H1 (cell line): ENCODE measurements at regions not wholly inside any gene's neighbourhood (a gene's known extent, or its start where the extent isn't known, plus 50 kb on each side); places are given as distances from the start of the nearest gene placed in this dataset.

ENCODE experiments used
- CTCF ChIA-PET: fragments of 300-600 bp; sonication (Branson Sonifier 250); formaldehyde crosslinking; loops from one replicate; lab custom pipeline; 2021; ENCODE audit not compliant: partially characterized antibody; lab: Charles Lee
- POLR2A ChIA-PET: fragments of 300-600 bp; sonication (Branson Sonifier 250); formaldehyde crosslinking; loops from one replicate; lab custom pipeline; 2021; ENCODE audit warnings: inconsistent platforms; ENCODE audit not compliant: partially characterized antibody; lab: Charles Lee
- DNase-seq, 2 experiments: peaks; one replicate each; pipeline versions ENCODE4 v3.0.0 to v3.0.0-alpha.2; 2010 to 2022; ENCODE audit warnings: low spot score in 2 of 2, low read depth in 1 of 2, mixed read lengths in 1 of 2
- FAIRE-seq: peaks from 2 replicates; lab custom pipeline; 2011; peaks lifted over from hg19 to GRCh38; lab: Jason Lieb, UNC
- H2AFZ ChIP-seq: 2 replicates; pipeline ENCODE4 v1.8.1; 2012; ENCODE audit warnings: low read length, inconsistent platforms
- H2AK5ac ChIP-seq: 2 replicates; pipeline ENCODE4 v1.6.1; 2013; ENCODE audit warnings: low read depth, low read length
- H2BK120ac ChIP-seq: replicated peaks from 2 replicates; pipeline ENCODE3; 2013; ENCODE audit warnings: low read depth, low read length, inconsistent platforms
- H2BK12ac ChIP-seq: 2 replicates; pipeline ENCODE4 v1.6.1; 2013; ENCODE audit warnings: low read depth, low read length
- H2BK15ac ChIP-seq: 2 replicates; pipeline ENCODE4 v1.6.1; 2013; ENCODE audit warnings: low read length
- H2BK20ac ChIP-seq: 2 replicates; pipeline ENCODE4 v1.6.1; 2013; ENCODE audit warnings: low read length
- H2BK5ac ChIP-seq: 2 replicates; pipeline ENCODE4 v1.6.1; 2013; ENCODE audit warnings: low read depth, low read length
- H3K14ac ChIP-seq: 2 replicates; pipeline ENCODE4 v1.6.1; 2013; ENCODE audit warnings: inconsistent platforms; ENCODE audit not compliant: insufficient read length
- H3K18ac ChIP-seq: 2 replicates; pipeline ENCODE4 v1.6.1; 2013; ENCODE audit warnings: low read length; ENCODE audit errors: extremely low read depth
- H3K23ac ChIP-seq: 2 replicates; pipeline ENCODE4 v1.6.1; 2013; ENCODE audit warnings: inconsistent platforms; ENCODE audit not compliant: insufficient read length
- H3K23me2 ChIP-seq: 2 replicates; pipeline ENCODE4 v1.6.1; 2013; ENCODE audit warnings: low read depth, low read length
- H3K27ac ChIP-seq: 2 replicates; pipeline ENCODE4 v1.6.1; 2011; ENCODE audit warnings: low read depth, low read length, inconsistent platforms
- H3K27me3 ChIP-seq, 4 experiments: replicated peaks in 1 of 4; 1 replicate in 1 of 4; 2 replicates in 3 of 4; pipeline versions ENCODE4 v1.6.1 to v1.8.1; 2011 to 2013; ENCODE audit warnings: low read length in 3 of 4, mild to moderate bottlenecking in 3 of 4, inconsistent platforms in 2 of 4, mixed read lengths in 2 of 4, moderate library complexity in 1 of 4; ENCODE audit not compliant: control insufficient read depth in 3 of 4, insufficient read depth in 3 of 4; ENCODE audit errors: extremely low read depth in 1 of 4
- H3K36me3 ChIP-seq, 4 experiments: 2 replicates each; pipeline versions ENCODE4 v1.6.1 to v1.8.1; 2011 to 2013; ENCODE audit warnings: mild to moderate bottlenecking in 4 of 4, low read length in 3 of 4, moderate library complexity in 2 of 4, control low read depth in 1 of 4, inconsistent platforms in 1 of 4; ENCODE audit not compliant: insufficient read depth in 4 of 4, control insufficient read depth in 2 of 4
- H3K4ac ChIP-seq: replicated peaks from 2 replicates; pipeline ENCODE3; 2013; ENCODE audit warnings: low read length, low read depth, mixed read lengths, inconsistent platforms; ENCODE audit not compliant: insufficient read length
- H3K4me1 ChIP-seq, 4 experiments: replicated peaks in 1 of 4; 1 replicate in 1 of 4; 2 replicates in 3 of 4; pipeline versions ENCODE4 v1.6.1 to v1.8.1; 2011 to 2013; ENCODE audit warnings: low read length in 3 of 4, inconsistent platforms in 2 of 4, mixed read lengths in 1 of 4; ENCODE audit not compliant: insufficient read depth in 4 of 4, control insufficient read depth in 3 of 4
- H3K4me2 ChIP-seq, 2 experiments: 2 replicates each; pipeline versions ENCODE4 v1.6.1 to v1.8.1; 2011 to 2013; ENCODE audit warnings: low read depth in 2 of 2, low read length in 2 of 2, control low read depth in 1 of 2, inconsistent platforms in 1 of 2, mild to moderate bottlenecking in 1 of 2; ENCODE audit not compliant: insufficient read depth in 1 of 2
- H3K4me3 ChIP-seq, 4 experiments: fragments of 200-600, 300-600 bp in 1 of 4; sonication (generic), shearing (Covaris generic), sonication (Bioruptor Twin) in 1 of 4; 2 replicates each; pipeline versions ENCODE4 v1.5.1 to v1.8.1; 2011 to 2016; ENCODE audit warnings: low read length in 4 of 4, low read depth in 3 of 4, control low read depth in 2 of 4, inconsistent platforms in 2 of 4, mild to moderate bottlenecking in 2 of 4, mixed read lengths in 1 of 4, moderate library complexity in 1 of 4; ENCODE audit not compliant: insufficient read depth in 2 of 4; ENCODE audit errors: extremely low read depth in 1 of 4
- H3K56ac ChIP-seq: replicated peaks from 2 replicates; pipeline ENCODE3; 2013; ENCODE audit warnings: low read depth, mild to moderate bottlenecking, mixed read lengths, low read length, inconsistent platforms; ENCODE audit not compliant: insufficient read length
- H3K79me1 ChIP-seq: 2 replicates; pipeline ENCODE4 v1.6.1; 2013; ENCODE audit warnings: low read depth, low read length, control low read depth
- H3K79me2 ChIP-seq, 2 experiments: 2 replicates each; pipeline versions ENCODE4 v1.6.1 to v1.8.1; 2012 to 2013; ENCODE audit warnings: low read length in 2 of 2, mild to moderate bottlenecking in 2 of 2, inconsistent platforms in 1 of 2; ENCODE audit not compliant: insufficient read depth in 2 of 2, control insufficient read depth in 1 of 2
- H3K9ac ChIP-seq, 4 experiments: replicated peaks in 1 of 4; 1 replicate in 1 of 4; 2 replicates in 3 of 4; pipeline versions ENCODE4 v1.6.1 to v1.8.1; 2011 to 2013; ENCODE audit warnings: low read depth in 3 of 4, low read length in 3 of 4, control low read depth in 2 of 4, mild to moderate bottlenecking in 2 of 4, moderate library complexity in 2 of 4, inconsistent platforms in 1 of 4; ENCODE audit errors: extremely low read depth in 1 of 4
- H3K9me3 ChIP-seq, 2 experiments: 2 replicates each; pipeline versions ENCODE4 v1.6.1 to v1.8.1; 2012 to 2013; ENCODE audit warnings: mild to moderate bottlenecking in 2 of 2, moderate library complexity in 2 of 2, control low read depth in 1 of 2, inconsistent platforms in 1 of 2, low read depth in 1 of 2, low read length in 1 of 2, mixed read lengths in 1 of 2; ENCODE audit not compliant: insufficient read depth in 2 of 2
- H4K20me1 ChIP-seq, 2 experiments: replicated peaks in 1 of 2; 2 replicates each; pipeline versions ENCODE3 to v1.8.1; 2011 to 2013; ENCODE audit warnings: inconsistent platforms in 2 of 2, low read length in 2 of 2, mild to moderate bottlenecking in 1 of 2; ENCODE audit not compliant: insufficient read depth in 2 of 2, control insufficient read depth in 1 of 2
- H4K5ac ChIP-seq: 2 replicates; pipeline ENCODE4 v1.6.1; 2013; ENCODE audit warnings: low read length, low read depth, mixed read lengths, inconsistent platforms; ENCODE audit not compliant: insufficient read length
- H4K8ac ChIP-seq: 2 replicates; pipeline ENCODE4 v1.8.0; 2013; ENCODE audit warnings: mild to moderate bottlenecking, moderate library complexity, low read length, inconsistent platforms; ENCODE audit not compliant: insufficient read depth; ENCODE audit errors: extremely low read depth
- H4K91ac ChIP-seq: replicated peaks from 2 replicates; pipeline ENCODE3; 2013; ENCODE audit warnings: low read length, mixed read lengths, inconsistent platforms; ENCODE audit not compliant: insufficient read length
- CHD1 ChIP-seq: IDR thresholded peaks from 2 replicates; pipeline ENCODE4 v1.6.1; 2012; ENCODE audit warnings: low read depth, low read length, improper control_type of control experiment
- HDAC6 ChIP-seq: IDR thresholded peaks from one replicate; pipeline ENCODE4 v1.7.1; 2012; ENCODE audit warnings: low read depth, mild to moderate bottlenecking, inconsistent platforms, low read length, moderate library complexity
- JUN ChIP-seq: IDR thresholded peaks from 2 replicates; pipeline ENCODE4 v1.6.1; 2011; ENCODE audit warnings: low read depth, mild to moderate bottlenecking, improper control_type of control experiment, low read length
- NRF1 ChIP-seq: IDR thresholded peaks from 2 replicates; pipeline ENCODE4 v1.6.1; 2011; ENCODE audit warnings: mild to moderate bottlenecking, low read depth, low read length, improper control_type of control experiment
- POU5F1 ChIP-seq: IDR thresholded peaks from 2 replicates; pipeline ENCODE4 v1.6.1; 2011; ENCODE audit warnings: low read depth, mild to moderate bottlenecking, low read length, moderate library complexity
- RFX5 ChIP-seq: IDR thresholded peaks from 2 replicates; pipeline ENCODE4 v1.6.1; 2011; ENCODE audit warnings: low read depth, low read length, improper control_type of control experiment, borderline replicate concordance
- SIN3A ChIP-seq, 2 experiments: IDR thresholded peaks in 1 of 2; conservative IDR thresholded peaks in 1 of 2; 2 replicates each; pipeline ENCODE4 v1.6.1; 2011 to 2012; ENCODE audit warnings: low read length in 2 of 2, improper control_type of control experiment in 1 of 2, low read depth in 1 of 2, mild to moderate bottlenecking in 1 of 2
- SP1 ChIP-seq: IDR thresholded peaks from 2 replicates; pipeline ENCODE4 v1.6.1; 2011; ENCODE audit warnings: low read depth, low read length
- SUZ12 ChIP-seq: fragments of 200-600 bp; sonication (generic); IDR thresholded peaks from 2 replicates; pipeline ENCODE4 v1.6.1; 2012; ENCODE audit warnings: mild to moderate bottlenecking, inconsistent platforms, low read length, moderate library complexity, mixed read lengths
- WGBS, 2 experiments: shearing (Covaris generic) in 1 of 2; methylation state at CpG; one replicate each; pipeline versions ENCODE4 v1.1.6 to v1.1.7; 2013 to 2015; ENCODE audit warnings: low lambda C conversion rate in 2 of 2, mixed read lengths in 2 of 2, inconsistent platforms in 1 of 2, low coverage in 1 of 2, missing lambda C conversion rate in 1 of 2; ENCODE audit not compliant: insufficient replicate concordance in 2 of 2, insufficient coverage in 1 of 2, insufficient read length in 1 of 2; ENCODE audit errors: extremely low coverage in 1 of 2, missing lambda C conversion rate in 1 of 2; 5-methylcytosine and 5-hydroxymethylcytosine counted together

GRCh38 chr16:48450367-48450766 is 65.2 kb upstream of the SIAH1 start:
- POLR2A ChIA-PET: interaction anchor here (0.9 kb wide), 1 partner anchor 65 kb away, joined by 3 read pairs; the partner anchor contains the start of gene SIAH1
- CTCF ChIA-PET: no interaction called here
- 93% methylated on average over 1 of the region's 1 CpG; no CpG with 5 or more reads in 1 of the 2 experiments for WGBS, 2 experiments
- no peak overlapping the region for H3K56ac ChIP-seq
- H3K23ac ChIP-seq: no peak overlapping the region
- FAIRE-seq (no peak), DNase-seq (no peak)
- H3K79me1 ChIP-seq: no peaks in the 10 kb centered on the region
- H3K23me2 ChIP-seq: no peaks in the 10 kb centered on the region
- H3K14ac ChIP-seq: no peak overlapping the region
- H4K5ac ChIP-seq: no peak overlapping the region
- H4K20me1 ChIP-seq: no peaks in the 10 kb centered on the region
- H3K27ac ChIP-seq: no peak overlapping the region
- no peak overlapping the region for H2AK5ac ChIP-seq
- no peak overlapping the region for H2BK12ac ChIP-seq
- H3K9ac ChIP-seq: no peak overlapping the region
- no peak overlapping the region for H4K8ac ChIP-seq
- H3K9me3 ChIP-seq: no peaks in the 10 kb centered on the region
- no peaks in the 10 kb centered on the region for H3K79me2 ChIP-seq
- H3K4me3 ChIP-seq: no peak overlapping the region
- no peak overlapping the region for H3K4ac ChIP-seq
- H2AFZ ChIP-seq: no peak overlapping the region
- no peaks in the 10 kb centered on the region for H3K4me1 ChIP-seq
- no peak overlapping the region for H2BK5ac ChIP-seq
- no peak overlapping the region for H2BK20ac ChIP-seq
- no peak overlapping the region for H3K18ac ChIP-seq
- H3K27me3 ChIP-seq: no peaks in the 10 kb centered on the region
- no peak for TF ChIP-seq HDAC6
- TF ChIP-seq SP1: no peak
- no peak for TF ChIP-seq POU5F1
- TF ChIP-seq SIN3A (conservative IDR thresholded peaks at IDR 0.05 in 1 of 2, IDR thresholded peaks at IDR 0.05 in 1 of 2; ENCODE audit: low read depth in 1 of 2, low read length in 2 of 2): no peak
- no peak for TF ChIP-seq JUN
- no peak for TF ChIP-seq SUZ12
- TF ChIP-seq RFX5: no peak
- no peak for TF ChIP-seq CHD1
- TF ChIP-seq NRF1: no peak
- no peak overlapping the region for H2BK120ac ChIP-seq
- no peak overlapping the region for H4K91ac ChIP-seq
- no peaks in the 10 kb centered on the region for H3K36me3 ChIP-seq
- H2BK15ac ChIP-seq: no peak overlapping the region
- H3K4me2 ChIP-seq: no peak overlapping the region
